Suppressor macrophage treated with lipopolysaccharide for 4 hours (primary cell): ENCODE measurements at regions not wholly inside any gene's neighbourhood (a gene's known extent, or its start where the extent isn't known, plus 50 kb on each side); places are given as distances from the start of the nearest gene placed in this dataset.

Source experiments
- DNase-seq: peaks from one replicate; pipeline ENCODE4 v3.0.0-alpha.2; 2020

DNA sequence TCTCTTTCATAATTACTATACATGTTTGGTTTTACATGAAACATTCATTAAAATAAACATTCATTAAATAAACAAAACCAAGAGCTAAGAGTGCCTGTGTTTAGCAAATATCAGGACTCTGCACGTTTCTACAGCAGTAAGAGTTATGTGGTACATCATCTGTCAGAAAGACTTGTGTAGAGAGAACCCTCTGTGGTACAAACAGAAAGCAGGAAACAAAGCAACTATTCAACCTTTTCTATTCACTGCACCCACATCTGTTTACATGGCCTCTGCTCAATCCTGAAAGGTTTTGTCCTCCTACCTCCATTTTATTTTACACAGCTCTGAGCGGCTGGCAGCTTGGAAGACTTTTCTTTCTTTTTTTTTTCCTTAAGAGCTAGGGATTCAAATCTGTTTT lies 90.7 kb upstream of the PCDH18 start:
- DNase-seq = no peak

GRCh38 chr4:137621056-137621455 lies 88.8 kb upstream of the PCDH18 start:
- DNase-seq = no peak

DNA sequence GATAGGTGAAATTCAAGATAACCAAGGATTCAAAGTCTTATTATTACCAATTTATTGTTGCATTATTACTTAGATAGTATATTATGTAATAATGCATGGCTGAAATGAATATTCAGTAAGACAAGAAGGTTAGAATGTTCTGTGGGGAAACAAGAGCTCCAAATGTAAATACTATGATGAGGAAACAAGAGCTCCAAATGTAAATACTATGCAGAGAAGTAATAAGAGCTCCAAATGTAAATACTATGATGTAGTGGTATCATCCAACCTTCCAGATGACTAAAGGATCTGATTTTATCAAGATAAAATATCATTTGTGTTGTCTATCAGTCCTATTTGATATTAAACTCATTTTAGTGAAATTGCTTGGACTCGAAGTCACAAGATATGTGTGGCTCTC lies 82.2 kb upstream of the PCDH18 start:
- no peak for DNase-seq

DNA sequence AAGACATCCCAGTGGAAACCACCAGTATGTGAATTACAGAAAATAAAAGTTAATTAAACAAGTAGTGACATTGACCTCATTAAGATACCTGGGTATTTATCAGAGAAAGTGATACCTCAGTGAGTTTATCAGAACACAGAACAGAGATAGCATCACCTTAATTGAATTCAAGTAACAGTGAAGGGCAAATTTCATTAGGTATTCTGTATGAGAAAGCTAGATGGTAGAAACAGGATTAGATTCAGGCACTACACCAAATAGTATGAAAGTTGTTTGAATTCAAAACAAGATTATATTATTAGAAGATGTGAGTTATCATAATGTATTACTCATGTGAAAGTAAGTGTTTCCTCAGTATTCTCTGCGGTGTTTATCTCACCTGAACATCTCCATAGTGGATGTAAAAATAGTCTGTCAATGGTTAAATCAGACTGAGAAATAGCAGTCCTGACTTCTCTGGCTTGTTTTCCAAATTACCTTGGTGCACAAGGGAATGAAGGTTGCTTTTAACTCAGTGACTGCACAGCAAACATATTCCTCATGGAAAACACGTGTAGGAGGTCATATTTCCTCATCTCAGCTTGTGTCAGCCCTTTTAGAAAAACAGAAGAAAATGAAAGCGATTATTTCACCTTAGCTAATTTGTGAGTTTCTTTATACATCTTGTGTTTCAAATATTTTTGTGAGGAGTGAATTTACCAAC lies 79.9 kb upstream of the PCDH18 start:
- DNase-seq = no peak

DNA sequence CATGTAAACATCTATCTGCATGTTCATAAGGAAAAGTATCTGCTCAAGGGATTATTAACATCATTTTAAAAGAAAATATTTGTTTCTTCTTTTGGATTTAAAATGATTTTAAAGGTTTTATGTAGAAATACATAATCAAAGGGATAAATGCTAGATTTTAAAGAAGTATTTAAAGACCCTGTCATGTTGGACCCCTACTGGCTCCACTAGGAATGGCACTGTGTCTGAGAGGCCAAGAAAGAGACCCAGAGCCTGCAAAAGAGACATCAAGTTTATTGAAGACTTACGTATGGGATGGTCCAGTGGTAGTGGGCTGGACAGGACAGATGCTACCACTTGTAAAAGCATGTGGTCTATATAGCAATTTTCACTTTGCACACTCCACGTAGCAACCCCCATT lies 78.7 kb upstream of the PCDH18 start:
- no peak for DNase-seq

- DNase-seq = no peak
These were observed 77.6 kb upstream of the PCDH18 start for GRCh38 chr4:137609718-137610430.

GRCh38 chr4:137608085-137608484 lies 75.8 kb upstream of the PCDH18 start:
- DNase-seq = no peak

- DNase-seq = no peak
These were observed 70.1 kb upstream of the PCDH18 start for GRCh38 chr4:137602436-137602835.

DNA sequence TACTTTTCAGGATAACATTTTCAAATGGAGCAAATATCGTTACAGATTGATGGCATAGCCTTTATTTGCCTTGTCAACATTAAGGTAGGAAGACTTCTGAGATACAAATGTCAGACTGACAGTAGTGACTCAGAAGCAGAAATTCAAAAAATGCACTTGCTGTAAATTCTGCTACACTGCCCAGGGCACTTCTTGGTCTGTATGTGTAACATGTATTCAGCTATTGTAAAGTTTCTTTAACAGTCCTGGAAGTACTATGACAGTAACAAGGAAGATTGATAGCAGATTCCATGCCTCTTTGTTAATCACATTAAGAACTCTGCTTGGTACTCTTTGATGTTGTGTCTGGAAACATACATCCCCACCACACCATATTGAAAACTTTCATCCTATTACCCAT lies 69.6 kb upstream of the PCDH18 start:
- no peak for DNase-seq

DNA sequence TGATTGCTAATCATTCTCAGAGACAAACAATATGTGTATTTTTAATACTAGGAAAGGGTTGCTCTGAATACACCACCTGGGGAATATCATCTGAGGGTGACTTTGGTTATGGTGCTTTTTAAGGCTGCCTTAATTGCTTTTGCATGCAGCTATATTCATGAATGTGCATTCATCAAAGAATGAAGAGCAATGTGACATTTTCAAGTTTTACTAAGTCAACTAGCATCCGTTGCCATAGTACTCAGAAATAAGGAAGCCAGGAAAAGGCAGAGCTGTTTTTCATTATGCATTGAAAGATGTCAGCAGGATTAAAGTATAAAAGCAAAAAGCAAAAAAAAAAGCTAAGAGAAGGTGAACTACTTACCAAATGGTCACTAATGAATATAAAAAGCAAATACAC lies 67.4 kb upstream of the PCDH18 start:
- DNase-seq = no peak

DNA sequence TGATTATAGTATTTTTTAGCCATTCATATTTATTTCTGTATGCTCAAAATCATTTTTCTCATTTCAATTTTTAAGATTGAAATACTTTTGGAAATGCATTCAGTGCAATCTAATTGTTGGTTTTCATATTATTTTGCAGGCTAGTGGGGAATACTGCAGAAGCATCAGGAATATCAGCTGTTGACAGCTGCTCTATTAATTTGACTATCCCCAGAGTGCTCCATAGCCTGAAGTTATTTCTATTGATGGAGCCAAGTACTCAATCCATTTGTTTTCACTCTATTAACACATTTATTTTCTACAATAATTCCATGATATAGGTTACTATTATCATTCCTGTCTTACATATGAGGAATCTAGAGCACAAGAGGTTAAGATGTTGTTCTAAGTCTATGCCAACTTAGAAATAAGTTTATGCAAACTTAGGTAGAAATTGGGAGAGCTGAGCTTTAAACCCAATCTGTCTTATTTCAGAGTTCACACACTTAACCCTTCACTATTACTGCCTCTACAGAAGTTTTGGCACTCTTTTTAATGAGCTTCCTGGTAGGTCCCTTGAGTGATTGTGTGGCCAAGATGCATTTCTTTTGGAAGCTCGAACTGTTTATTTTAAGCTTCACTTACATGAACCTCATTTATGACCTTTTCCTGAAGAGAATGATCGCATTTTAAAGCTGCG lies 65.6 kb upstream of the PCDH18 start:
- DNase-seq = no peak

DNA sequence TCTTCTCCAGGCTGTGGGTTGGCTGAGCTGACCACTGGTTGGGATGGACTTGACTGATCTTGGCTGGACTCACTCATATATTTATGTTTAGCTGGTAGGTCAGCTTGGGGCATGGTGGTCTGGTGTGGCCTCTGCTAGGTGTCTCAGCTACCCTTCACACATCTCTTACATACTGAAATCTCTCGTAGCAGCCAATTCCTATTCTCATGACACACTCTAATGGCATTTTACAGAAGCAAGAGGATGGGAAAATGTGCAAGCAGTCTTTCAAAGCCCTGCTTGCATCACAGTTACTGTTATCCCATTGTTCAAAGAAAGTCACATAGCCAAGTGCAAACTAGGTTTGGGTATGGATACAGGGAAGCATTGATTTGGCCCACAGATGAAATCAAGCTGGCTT lies 55.5 kb upstream of the PCDH18 start:
- no peak for DNase-seq

DNA sequence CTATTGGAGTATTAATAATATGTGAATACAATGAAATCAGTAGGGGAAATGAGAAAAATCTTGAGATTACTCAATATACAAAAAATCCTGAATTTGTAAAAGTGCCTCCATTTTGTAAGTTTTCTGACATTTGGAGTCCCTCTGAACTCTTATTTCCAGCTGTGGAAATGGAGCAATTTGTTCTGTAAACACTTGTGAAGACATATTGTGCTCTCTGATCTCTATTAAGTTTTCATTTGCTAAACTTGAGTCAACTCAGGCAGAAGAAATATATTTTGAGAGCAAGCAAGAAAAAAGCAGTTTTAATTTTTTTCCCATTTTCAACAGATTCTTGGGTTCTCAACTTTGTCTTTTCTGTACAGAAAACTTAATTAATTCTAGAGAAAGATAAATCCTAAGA lies 51.4 kb upstream of the PCDH18 start:
- DNase-seq = no peak
